HG02642 (cell line): ENCODE measurements at regions not wholly inside any gene's neighbourhood (a gene's known extent, or its start where the extent isn't known, plus 50 kb on each side); places are given as distances from the start of the nearest gene placed in this dataset.

Source experiments
- ATAC-seq: cut with Tn5 transposase; IDR thresholded peaks from one replicate; pipeline ENCODE4 v1.9.1; 2021; ENCODE audit warnings: mild to moderate bottlenecking; ENCODE audit not compliant: unreplicated experiment, poor library complexity

- no peak for ATAC-seq
Observed at GRCh38 chr9:99509065-99509745, 287.1 kb downstream of the SEC61B start.

DNA sequence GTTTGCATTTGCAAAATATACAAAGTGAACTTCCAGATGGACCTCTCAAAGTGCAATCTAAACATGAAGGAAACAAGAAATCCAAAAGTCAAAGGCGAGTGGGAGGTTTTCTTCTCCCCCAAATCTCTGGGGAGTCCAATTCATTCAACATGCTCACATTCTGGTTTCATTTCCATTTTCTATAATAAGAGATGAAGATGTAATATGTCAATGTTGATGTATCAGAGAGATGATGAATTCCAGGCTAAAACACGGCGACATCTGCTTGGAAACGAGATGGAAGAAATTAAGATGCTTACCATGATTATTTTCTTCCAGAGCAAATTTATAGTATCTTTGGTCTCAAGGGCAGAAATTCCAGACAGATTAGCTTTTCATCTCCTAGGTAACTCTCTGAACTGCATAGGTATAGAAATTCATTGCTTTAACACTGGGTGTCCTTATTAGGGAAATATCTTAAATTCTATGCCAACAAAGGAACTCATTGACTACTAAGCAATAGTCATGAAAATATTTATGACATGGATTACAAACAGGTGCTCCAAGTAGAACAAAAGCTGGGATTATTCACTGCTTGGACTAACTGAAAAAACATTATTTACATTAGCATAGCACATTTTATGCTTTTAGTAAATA, 287.9 kb downstream of the SEC61B start:
- ATAC-seq, result no peak

DNA sequence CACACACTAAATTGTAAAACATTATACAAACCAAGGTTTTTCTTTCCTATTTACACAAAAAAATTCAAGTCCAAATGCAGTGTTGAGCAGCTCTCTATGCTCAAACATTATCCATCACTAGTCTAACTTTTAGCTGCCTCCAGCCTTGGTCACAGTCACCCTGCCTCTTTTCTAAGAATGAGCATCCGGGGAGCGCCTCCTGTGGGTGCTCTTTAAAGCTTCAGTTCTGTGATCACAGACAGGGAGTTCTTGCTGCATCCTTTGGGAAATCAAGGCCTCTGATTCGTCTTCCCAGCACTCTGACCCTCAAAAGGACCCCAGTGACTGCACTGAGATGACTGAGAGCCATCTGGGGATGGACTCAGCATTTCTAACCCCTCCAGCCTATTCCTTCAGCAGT, 289.6 kb downstream of the SEC61B start:
- no peak for ATAC-seq

DNA sequence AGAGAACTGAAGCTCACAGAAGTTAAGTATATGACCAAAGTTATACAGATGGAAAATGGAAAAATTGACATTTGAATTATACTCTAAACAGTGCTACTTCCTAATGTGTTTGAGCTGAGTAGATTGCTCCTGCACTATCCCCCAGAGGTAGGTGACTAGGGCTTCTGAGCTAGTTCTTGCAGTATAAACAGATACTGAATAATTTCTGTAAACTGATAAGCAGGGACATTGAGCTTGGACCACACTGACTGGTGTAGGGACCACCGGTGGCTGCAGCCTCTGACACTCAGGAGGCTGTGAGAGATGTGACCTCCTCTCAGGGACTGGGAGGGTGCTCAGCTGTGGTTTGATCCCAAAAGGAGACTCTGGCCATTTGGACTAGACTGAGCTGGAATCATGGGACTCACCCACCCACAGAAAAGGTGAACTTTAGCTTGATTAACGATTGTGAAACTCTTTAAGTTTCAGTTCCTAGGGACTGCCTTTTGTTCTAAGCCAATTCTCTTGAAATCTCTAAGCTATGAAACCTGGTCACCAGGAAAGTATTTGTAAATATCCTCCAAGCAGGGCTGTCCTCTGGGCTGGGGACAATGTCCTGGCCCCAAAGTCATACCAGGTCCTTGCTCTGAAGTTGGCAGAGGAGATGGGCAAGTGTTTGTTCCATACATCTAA, 291.5 kb downstream of the SEC61B start:
- peak; percentile 61 for ATAC-seq

DNA sequence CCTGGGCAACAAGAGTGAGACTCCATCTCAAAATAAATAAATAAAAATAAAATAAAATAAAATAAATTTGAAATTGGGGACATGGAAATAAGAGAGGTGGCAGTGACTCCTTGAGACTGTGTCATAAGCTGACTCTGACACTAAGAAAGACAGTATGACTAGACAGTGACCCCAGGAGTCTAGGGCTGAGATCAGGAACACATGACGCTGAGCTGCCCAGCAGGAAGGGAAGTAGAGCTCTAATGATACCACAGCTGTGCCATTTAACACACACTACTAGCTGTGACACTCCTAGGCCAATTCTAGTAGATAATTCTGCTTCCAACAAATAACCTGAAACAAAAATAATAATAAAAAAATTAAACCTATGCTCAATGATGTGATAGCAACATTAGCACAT, 293.0 kb downstream of the SEC61B start:
- ATAC-seq, result peak; percentile 44

GRCh38 chr9:99515895-99516656, 294.0 kb downstream of the SEC61B start:
- ATAC-seq, result no peak

GRCh38 chr9:99516657-99517049, 294.6 kb downstream of the SEC61B start:
- no peak for ATAC-seq

DNA sequence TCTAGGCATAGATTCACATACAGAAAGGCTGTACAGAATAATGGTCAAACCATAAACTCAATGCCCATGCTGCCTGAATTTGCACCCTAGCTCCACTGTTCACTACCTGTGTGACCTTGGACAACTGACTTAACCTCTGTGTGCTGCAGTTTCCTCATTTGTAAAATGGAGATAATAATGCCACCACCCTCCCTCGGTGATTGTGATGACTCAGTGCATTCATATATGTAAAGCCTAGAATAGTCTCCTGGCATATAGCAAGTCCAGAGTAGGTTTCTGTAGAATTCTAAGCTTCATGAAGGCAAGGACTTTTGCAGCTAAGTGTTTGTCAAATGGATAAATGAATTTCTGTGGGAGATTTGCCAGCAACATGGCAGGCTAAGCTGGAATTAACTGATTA, 297.8 kb upstream of the NR4A3 start:
- no peak for ATAC-seq

DNA sequence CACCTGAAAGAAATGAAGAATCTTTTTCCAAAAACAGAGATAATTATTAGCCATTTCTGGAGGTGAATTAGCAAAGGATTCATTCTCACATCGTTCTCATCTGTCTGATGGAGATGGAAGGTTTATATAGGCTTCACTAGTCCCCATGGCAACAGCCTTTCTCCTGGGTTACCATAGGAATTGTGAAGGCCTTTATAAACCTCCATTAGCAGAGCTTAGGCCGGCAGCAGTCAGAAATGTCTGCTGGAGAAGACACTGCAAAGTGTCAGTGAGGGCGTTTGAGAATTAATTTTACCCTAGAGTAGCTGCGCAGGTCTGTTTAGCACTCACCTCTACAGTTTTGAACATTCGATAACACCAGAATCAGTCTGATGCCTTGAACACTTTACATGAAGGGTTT, 290.4 kb upstream of the NR4A3 start:
- no peak for ATAC-seq

DNA sequence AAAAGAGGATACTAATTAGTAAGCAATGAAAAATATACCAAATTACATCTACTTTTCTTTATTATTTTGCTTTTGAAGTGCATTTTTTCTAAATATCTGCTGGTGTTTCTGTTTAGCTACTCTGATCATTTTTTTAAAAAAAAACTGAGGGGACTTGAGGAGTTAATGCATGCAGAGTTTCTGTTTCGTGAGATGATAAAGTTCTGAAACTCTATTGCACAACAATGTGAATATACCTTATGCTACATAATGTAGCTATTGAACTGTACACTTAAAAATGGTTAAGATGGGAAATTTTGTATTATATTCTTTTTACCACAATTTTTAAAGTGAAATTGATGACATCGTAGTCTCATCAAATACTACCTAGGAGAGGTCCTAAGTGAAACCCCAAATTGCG, 288.3 kb upstream of the NR4A3 start:
- no peak for ATAC-seq

GRCh38 chr9:99537996-99538395, 283.7 kb upstream of the NR4A3 start:
- no peak for ATAC-seq

GRCh38 chr9:99544526-99544925, 277.2 kb upstream of the NR4A3 start:
- no peak for ATAC-seq

DNA sequence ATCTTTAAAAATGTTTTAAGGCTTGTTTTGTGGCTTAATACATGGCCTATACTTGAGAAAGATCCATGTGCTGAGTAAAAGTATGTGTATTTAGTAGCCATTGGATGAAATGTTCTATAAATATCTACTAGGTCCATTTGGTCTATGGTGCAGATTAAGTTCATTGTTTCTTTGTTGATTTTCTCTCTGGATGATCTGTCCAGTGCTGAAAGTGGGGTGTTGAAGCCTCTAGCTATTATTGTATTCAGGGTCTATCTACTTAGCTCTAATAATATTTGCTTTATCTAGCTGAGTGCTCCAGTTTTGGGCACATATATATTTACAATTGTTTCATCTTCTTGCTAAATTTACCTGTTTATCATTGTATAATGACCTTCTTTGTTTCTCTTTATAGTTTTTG, 272.2 kb upstream of the NR4A3 start:
- ATAC-seq, result no peak

DNA sequence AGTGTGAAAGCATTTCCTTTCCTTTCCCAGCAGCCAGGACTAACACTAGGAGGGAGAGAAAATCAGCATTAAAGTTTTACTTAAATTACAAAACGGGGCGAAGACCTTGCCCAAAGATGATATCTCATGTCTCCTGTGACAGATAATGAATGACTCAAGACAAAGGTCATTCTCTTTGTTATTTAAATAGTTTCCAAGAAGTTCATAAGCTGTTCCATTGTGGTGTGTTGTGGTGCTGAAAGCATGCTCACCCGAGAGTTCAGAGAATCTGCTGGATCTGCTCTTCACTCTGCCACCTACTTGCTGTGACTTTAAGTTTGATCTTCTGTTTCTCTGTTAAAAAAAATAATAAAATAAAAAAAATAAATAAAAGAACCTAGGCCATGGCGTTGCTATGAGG, 265.9 kb upstream of the NR4A3 start:
- ATAC-seq, result no peak

DNA sequence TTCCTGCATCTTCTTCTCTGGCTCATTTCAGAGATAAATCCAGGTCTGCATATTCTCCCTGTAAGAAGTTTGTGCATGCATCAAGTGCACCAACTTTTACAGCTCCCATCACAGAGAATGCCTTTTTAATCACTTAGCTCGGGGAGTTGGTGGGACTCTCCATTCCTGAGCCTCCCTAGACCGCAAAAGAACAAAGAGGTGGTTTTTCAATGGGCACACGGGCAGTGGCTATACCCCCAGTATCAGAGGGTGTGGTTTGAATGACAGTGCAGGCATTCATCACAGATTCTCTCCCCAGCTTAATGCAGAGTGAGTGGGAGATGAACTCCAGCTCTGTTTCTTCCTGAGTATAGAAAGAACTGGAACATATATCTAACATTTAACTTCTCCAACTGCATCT, 264.7 kb upstream of the NR4A3 start:
- ATAC-seq, result no peak

DNA sequence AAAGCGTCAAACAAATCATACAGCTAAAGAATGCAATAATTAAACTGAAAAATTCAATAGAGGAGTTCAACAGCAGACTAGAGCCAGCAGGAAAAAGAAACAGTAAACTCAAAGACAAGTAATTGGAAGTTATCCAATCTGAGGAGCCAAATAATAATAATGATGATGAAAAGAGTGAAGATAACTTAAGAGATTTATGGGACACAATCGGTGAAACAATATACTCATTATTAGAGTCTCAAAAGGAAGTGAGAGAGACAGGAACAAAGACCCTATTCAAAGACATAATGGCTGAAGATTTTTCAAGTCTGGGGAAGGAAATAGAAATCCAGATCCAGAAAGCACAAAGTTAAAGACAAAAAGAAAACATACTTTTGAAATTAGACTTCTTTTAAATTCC, 263.9 kb upstream of the NR4A3 start:
- no peak for ATAC-seq

GRCh38 chr9:99559776-99560175, 261.9 kb upstream of the NR4A3 start:
- no peak for ATAC-seq

DNA sequence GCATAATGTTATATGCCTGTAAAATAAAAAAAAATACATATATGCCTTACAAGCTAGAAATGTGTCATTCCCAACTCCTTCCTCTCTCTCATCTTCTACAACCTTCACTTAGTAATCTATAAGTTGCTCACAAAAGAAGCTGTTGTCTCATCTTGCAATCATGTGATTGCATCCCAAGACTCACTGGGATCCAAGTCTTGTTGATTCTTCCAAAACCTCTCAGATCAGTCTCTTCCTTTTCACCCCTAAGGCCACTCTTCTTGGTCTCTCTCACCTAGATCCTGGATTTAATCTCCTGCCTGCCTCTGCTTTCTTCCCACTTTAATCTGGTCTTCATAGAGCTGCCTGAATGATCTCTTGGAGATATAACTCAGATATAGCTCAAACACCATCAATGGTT, 261.1 kb upstream of the NR4A3 start:
- ATAC-seq, result no peak

GRCh38 chr9:99561509-99561917, 260.2 kb upstream of the NR4A3 start:
- no peak for ATAC-seq

DNA sequence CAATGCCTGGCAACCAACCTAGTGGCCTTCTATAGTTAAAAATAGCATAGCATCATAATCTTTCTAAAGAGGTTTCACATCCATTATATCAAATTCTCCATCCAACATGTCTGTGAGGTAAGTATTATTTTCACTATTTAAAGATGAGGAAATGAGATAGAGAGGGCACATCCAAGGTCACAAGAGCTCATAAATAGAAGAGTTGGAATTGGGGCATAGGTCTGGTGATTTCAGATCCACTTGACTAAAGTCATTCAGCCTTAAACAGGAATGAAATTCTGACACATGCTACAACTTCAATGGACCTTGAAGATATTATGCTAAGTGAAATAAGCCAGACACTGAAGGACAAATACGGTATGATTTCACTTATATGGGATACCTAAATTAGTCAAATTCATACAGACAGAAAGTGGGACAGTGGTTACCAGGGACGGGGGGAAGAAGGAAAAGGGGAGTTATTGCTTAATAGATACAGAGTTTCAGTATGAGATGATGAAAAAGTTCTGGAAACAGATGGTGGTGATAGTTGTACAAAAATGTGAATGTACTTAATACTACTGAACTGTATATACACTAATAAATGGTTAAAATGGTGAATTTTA, 259.6 kb upstream of the NR4A3 start:
- no peak for ATAC-seq

GRCh38 chr9:99563364-99563763, 258.3 kb upstream of the NR4A3 start:
- ATAC-seq, result no peak
